Tibial artery (tissue), 4 donors: ENCODE measurements at regions not wholly inside any gene's neighbourhood (a gene's known extent, or its start where the extent isn't known, plus 50 kb on each side); places are given as distances from the start of the nearest gene placed in this dataset.

ENCODE experiments used
- DNase-seq, 2 donors: peaks; one replicate each; pipeline ENCODE4 v3.0.0-alpha.2; 2019
- H3K27ac ChIP-seq, 2 donors: fragments of 200-600 bp; sonication (generic) in 1 of 2; 1 replicate in 1 of 2; 2 replicates in 1 of 2; pipeline ENCODE4 v1.5.1; 2018 to 2019; ENCODE audit warnings: mild to moderate bottlenecking in 1 of 2
- H3K27me3 ChIP-seq, 2 donors: fragments of 200-600 bp; sonication (generic) in 1 of 2; one replicate each; pipeline versions ENCODE4 v1.5.1 to v1.6.0; 2016 to 2019
- H3K36me3 ChIP-seq, 3 donors: fragments of 200-600 bp; sonication (generic) in 2 of 3; one replicate each; pipeline ENCODE4 v1.5.1; 2016 to 2019; ENCODE audit warnings: mild to moderate bottlenecking in 2 of 3
- H3K4me1 ChIP-seq, 4 donors: fragments of 200-600 bp; sonication (generic) in 2 of 4; 1 replicate in 3 of 4; 2 replicates in 1 of 4; pipeline ENCODE4 v1.5.1; 2016 to 2019
- H3K4me3 ChIP-seq, 2 donors: fragments of 200-600 bp; sonication (generic) in 1 of 2; 1 replicate in 1 of 2; 2 replicates in 1 of 2; pipeline ENCODE4 v1.5.1; 2018 to 2019; ENCODE audit warnings: mild to moderate bottlenecking in 2 of 2
- H3K9me3 ChIP-seq, 3 donors: fragments of 200-600 bp; sonication (generic) in 1 of 3; one replicate each; pipeline ENCODE4 v1.5.1; 2016 to 2019
- intact Hi-C: fragments of 100-400 bp; cut with DNase I; formaldehyde crosslinking; loops from one replicate; pipeline ENCODE4 v1.15.0; 2023; ENCODE audit warnings: low total_unique reads
- TF ChIP-seq, protein P1 (sequence below), 2 experiments: fragments of 200-600 bp in 1 of 2; fragments of 450-650 bp in 1 of 2; IDR thresholded peaks; one replicate each; pipeline ENCODE4 v1.5.1; 2017 to 2019; ENCODE audit warnings: antibody characterized with exemption in 2 of 2, mild to moderate bottlenecking in 1 of 2, moderate library complexity in 1 of 2

DNA sequence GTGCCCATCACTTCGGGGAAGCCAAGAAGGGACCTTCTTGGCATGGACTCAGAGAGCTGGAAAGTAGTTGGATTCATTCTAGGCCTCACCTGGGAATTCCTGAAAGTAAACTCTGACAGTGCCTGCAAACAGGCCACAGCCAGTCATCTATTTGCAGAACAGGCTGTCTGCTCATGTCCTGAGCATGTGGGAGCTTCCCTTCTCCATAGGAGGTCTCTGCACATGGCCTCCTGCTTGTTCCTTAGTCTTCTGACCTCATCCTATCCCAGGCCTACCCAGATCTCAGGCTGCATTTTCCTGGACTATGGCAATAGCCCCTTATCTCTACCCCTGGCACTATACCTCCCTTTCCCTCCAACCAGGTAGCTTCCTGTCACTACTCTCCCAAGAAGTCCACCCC is 67.2 kb upstream of the FSTL4 start:
- H3K36me3 ChIP-seq, result no peaks in the 10 kb centered on the region
- no peaks in the 10 kb centered on the region for H3K9me3 ChIP-seq
- no peak overlapping the region for H3K27ac ChIP-seq
- peak in 1 of 2 donors; percentile 3 for DNase-seq
- intact Hi-C loops, result no loop called here
- TF ChIP-seq, protein P1, sequence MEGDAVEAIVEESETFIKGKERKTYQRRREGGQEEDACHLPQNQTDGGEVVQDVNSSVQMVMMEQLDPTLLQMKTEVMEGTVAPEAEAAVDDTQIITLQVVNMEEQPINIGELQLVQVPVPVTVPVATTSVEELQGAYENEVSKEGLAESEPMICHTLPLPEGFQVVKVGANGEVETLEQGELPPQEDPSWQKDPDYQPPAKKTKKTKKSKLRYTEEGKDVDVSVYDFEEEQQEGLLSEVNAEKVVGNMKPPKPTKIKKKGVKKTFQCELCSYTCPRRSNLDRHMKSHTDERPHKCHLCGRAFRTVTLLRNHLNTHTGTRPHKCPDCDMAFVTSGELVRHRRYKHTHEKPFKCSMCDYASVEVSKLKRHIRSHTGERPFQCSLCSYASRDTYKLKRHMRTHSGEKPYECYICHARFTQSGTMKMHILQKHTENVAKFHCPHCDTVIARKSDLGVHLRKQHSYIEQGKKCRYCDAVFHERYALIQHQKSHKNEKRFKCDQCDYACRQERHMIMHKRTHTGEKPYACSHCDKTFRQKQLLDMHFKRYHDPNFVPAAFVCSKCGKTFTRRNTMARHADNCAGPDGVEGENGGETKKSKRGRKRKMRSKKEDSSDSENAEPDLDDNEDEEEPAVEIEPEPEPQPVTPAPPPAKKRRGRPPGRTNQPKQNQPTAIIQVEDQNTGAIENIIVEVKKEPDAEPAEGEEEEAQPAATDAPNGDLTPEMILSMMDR (IDR thresholded peaks at IDR 0.05), result no peak
- no peak overlapping the region for H3K4me3 ChIP-seq
- no peaks in the 10 kb centered on the region for H3K27me3 ChIP-seq
- H3K4me1 ChIP-seq, result no peaks in the 10 kb centered on the region

DNA sequence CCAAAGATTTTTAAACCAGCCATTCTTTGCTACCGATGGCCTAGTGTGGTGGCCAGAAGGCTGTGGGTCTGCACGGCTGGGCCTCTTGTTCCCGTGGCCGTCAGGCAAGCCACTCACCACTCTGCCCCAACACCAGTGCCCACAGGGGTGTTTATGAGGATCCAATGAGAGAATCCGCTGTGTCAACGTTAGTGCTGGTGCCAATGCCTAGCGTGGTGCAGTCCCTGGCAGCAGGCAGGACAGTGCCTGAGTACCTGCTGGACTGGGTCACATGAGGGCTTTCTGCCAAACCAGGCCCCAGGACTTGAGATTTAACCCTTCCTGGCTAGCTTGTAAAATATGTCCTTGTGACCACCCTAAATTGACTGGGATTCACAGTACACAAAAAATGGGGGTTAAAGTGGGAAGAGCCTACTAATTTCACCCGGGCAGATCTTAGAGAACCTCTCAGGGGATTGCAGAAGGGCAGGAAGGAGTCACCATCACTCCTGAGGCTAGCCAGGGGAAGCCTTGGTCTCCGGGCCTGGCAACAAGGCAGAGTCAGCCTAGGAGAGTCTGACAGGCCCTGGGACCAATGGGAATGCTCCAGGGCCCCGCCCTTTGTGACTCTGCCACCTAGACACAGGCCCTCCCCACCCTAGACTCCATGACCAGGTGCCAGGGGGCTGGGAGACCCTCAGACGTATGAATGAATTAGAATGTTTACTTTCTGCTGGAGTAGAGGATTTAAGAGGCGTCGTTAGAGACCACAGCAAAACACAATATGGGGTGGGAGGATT is 63.2 kb upstream of the FSTL4 start:
- no peak for DNase-seq
- Histone ChIP-seq H3K9me3 (peaks cover 0 to 5% (median 0%) of the 10 kb centered on the region in 3 donors), H3K27me3 (no peaks in the 10 kb centered on the region), H3K4me3 (no peak overlapping the region), H3K36me3 (no peaks in the 10 kb centered on the region), H3K4me1 (no peaks in the 10 kb centered on the region), H3K27ac (no peak overlapping the region)
- intact Hi-C loops, result no loop called here
- TF ChIP-seq, protein P1 (IDR thresholded peaks at IDR 0.05), result no peak

DNA sequence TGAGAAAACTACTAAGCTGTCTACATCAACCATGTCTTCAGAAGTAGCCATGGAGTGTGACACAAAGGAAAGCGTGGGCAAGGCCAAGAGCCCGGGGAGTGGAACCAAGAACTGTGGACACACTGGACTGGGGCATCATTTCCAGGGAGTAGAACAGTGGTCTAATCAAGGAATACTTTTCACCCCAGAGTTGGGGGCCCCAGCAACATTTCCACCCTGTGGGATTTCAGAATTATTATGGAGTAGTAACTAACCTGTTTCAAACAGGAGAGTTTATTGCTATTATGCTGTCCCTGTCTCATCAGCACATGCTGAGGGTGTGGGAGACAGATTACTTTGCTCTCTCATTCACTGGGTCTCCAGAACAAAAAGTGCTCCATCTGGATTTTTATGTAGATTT is 58.0 kb upstream of the FSTL4 start:
- H3K27ac ChIP-seq, result no peak overlapping the region
- H3K4me3 ChIP-seq, result no peak overlapping the region
- intact Hi-C loops, result no loop called here
- H3K4me1 ChIP-seq, result no peaks in the 10 kb centered on the region
- H3K36me3 ChIP-seq, result no peaks in the 10 kb centered on the region
- TF ChIP-seq, protein P1 (IDR thresholded peaks at IDR 0.05), result no peak
- peaks cover 0 to 5% (median 0%) of the 10 kb centered on the region in 3 donors for H3K9me3 ChIP-seq
- peaks cover 0 to 11% of the 10 kb centered on the region in 2 donors for H3K27me3 ChIP-seq
- DNase-seq, result no peak

DNA sequence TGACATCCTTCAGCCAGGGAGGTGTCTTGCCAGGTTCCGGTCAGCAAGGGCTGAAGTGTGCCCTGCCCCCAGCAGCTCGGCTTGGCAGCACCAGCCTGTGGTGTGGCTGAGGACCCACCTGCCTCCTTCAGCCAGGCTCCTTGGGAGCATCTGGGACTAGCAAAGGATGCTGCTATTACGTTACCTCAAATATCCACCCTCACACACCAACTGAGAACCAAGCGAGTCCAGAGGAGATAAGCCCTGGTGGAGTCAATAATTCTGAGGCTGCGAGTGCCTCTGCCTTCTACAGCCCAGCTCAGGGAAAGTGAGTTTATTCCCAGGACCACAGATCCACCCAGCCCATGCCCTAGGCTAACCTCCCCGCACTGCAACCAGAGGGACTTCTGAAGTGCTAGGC is 57.1 kb upstream of the FSTL4 start:
- intact Hi-C loops, result no loop called here
- DNase-seq, result no peak
- peaks cover 0 to 11% of the 10 kb centered on the region in 2 donors for H3K27me3 ChIP-seq

DNA sequence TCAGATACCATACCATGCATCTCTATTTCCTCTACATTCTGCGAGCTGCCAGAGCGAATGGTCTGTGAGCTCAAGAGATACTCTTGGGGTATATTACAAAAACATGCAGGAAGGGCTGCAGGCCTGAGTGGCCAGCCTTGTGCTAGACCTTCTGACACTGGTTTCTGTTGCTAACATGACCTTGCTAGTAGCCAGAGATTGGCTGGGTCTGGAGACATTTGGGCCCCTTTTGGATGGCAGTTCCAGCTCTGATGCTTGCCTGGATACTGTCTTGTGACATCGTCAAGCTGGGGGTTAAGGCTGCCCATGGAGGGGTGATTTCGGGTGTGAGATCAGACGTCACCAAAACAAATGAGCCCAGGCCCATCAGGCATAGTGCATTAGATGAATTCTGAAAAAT is 56.1 kb upstream of the FSTL4 start:
- Histone ChIP-seq H3K27ac (no peak overlapping the region), H3K4me1 (no peaks in the 10 kb centered on the region), H3K27me3 (peaks cover 0 to 11% of the 10 kb centered on the region in 2 donors), H3K4me3 (no peak overlapping the region), H3K9me3 (peaks cover 0 to 5% (median 0%) of the 10 kb centered on the region in 3 donors), H3K36me3 (no peaks in the 10 kb centered on the region)
- TF ChIP-seq, protein P1 (IDR thresholded peaks at IDR 0.05), result no peak
- no peak for DNase-seq
- intact Hi-C loops, result no loop called here

More for the DNA sequence above, 57.1 kb upstream of the FSTL4 start:
- Histone ChIP-seq H3K9me3 (peaks cover 0 to 5% (median 0%) of the 10 kb centered on the region in 3 donors), H3K4me1 (no peaks in the 10 kb centered on the region), H3K4me3 (no peak overlapping the region), H3K36me3 (no peaks in the 10 kb centered on the region), H3K27ac (no peak overlapping the region)
- TF ChIP-seq, protein P1 (IDR thresholded peaks at IDR 0.05), result no peak
